Epithelial cell of proximal tubule (primary cell): ENCODE measurements at regions not wholly inside any gene's neighbourhood (a gene's known extent, or its start where the extent isn't known, plus 50 kb on each side); places are given as distances from the start of the nearest gene placed in this dataset.

Experiments used
- DNase-seq: peaks from one replicate; pipeline ENCODE4 v3.0.0-alpha.2; 2011; ENCODE audit warnings: low read depth
- H3K4me3 ChIP-seq: 2 replicates; pipeline ENCODE4 v1.5.1; 2011; ENCODE audit warnings: low read depth, mild to moderate bottlenecking, low read length
- CTCF ChIP-seq: conservative IDR thresholded peaks from 2 replicates; pipeline ENCODE4 v1.5.1; 2012; ENCODE audit warnings: low read depth, mild to moderate bottlenecking, low read length

DNA sequence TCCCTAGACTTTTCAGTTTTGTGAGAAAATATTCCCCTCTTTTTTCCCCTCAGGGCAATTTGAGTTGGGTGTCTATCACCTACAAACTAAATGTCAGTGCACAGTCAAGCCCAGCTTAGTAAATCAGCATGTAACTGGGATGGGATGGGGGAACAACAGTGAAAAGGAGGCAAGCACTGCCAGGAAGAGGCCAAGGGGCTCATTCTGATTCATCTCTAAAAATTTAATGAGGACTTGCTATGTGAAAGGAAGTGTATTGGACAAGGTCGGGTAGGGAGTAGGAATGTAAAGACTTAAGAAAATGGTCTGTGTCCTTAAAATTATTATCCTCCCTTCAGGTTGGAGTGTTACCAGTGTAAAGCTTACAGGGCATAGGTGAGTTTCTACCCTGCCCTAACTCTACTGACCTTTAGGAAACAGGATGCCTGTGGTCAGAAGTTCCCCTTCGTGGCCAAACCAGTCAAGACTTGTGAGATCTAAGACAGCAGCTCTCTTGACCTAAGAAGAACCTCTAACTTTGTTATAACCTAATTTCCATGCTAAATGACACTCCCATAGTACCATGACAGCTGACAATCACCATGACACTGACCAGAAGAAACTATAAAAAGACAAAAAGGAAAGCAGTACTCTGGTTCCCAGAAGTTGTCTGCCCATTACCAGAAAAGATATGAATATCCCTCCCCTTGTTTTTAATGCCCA is 194.4 kb upstream of the LDB2 start:
- TF ChIP-seq CTCF = no peak
- DNase-seq = no peak
- no peak overlapping the region for H3K4me3 ChIP-seq

GRCh38 chr4:17091104-17091503 is 192.7 kb upstream of the LDB2 start:
- no peak for TF ChIP-seq CTCF
- H3K4me3 ChIP-seq = no peak overlapping the region
- no peak for DNase-seq

DNA sequence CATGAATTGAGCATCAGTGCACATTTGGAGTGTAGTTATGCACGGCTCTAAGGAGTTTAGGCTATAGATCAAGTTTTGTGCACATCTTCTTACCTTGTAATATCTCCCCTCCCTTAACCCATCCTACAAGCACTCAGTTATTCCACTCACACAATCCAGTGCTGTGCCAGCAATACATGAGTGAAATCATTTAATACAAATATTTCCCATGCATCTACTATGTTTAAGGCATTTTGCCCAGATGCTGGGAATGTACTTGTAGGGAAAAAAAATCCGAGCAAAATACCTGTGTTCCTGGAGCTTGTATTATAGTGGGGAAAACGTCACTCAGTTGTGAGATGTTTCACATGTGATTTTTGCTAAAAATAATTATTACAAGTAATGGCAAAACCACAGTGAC is 191.6 kb upstream of the LDB2 start:
- TF ChIP-seq CTCF = no peak
- no peak overlapping the region for H3K4me3 ChIP-seq
- no peak for DNase-seq

DNA sequence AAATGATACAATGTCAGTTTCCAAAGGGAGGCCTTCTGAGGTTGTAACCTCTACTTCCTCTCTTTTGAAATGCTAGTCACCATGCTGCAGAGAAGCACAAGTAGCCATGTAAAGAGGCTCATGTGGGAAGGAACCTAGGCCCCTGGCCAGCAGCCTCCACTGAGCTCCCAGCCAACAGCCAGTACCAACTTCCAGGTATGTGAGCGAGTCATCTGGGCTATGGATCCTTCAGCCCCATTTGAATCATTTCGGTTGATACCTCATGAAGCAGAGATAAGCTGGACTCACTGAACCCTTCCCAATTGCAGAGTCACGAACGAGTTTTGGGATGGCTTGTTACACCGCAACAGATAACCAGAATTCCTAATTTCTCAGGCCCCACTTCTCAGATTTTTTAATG is 187.0 kb upstream of the LDB2 start:
- no peak for DNase-seq
- no peak for TF ChIP-seq CTCF

DNA sequence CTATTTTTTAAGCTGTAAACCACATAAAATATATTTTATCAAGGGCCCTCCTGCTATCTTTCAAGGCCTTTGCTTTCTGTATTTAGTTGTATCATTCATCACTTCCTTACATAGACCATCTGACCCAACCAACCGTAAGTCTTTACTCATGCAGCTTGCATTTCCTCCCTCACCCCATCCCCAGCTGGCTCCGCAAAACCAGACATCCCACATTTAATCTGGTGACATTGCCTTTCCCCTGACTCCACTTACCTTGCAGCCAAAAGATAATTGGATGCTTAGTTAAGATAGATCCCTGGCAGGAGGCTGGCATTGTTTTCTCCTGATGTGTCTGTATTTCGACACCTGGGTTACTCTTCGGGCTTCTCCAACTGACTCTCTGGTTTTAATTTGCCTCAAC is 183.7 kb upstream of the LDB2 start:
- TF ChIP-seq CTCF = no peak
- H3K4me3 ChIP-seq = no peak overlapping the region

More for the DNA sequence above, 187.0 kb upstream of the LDB2 start:
- H3K4me3 ChIP-seq = no peak overlapping the region

GRCh38 chr4:17081179-17081578 is 182.7 kb upstream of the LDB2 start:
- TF ChIP-seq CTCF = no peak
- no peak overlapping the region for H3K4me3 ChIP-seq
- DNase-seq = no peak

More for the DNA sequence above, 183.7 kb upstream of the LDB2 start:
- DNase-seq = no peak

- TF ChIP-seq CTCF = no peak
- H3K4me3 ChIP-seq = no peak overlapping the region
- no peak for DNase-seq
Measured at GRCh38 chr4:17077105-17077504, 178.7 kb upstream of the LDB2 start.
